HG02798 (cell line): ENCODE measurements at regions not wholly inside any gene's neighbourhood (a gene's known extent, or its start where the extent isn't known, plus 50 kb on each side); places are given as distances from the start of the nearest gene placed in this dataset.
"Not testable (repeated sequence)": the region's sequence is repeated elsewhere in the genome, so short reads cannot be mapped to it uniquely, and the experiment has no call there.

Experiments used
- ATAC-seq: cut with Tn5 transposase; IDR thresholded peaks from one replicate; pipeline ENCODE4 v1.9.1; 2021; ENCODE audit warnings: mild to moderate bottlenecking; ENCODE audit not compliant: unreplicated experiment, poor library complexity

DNA sequence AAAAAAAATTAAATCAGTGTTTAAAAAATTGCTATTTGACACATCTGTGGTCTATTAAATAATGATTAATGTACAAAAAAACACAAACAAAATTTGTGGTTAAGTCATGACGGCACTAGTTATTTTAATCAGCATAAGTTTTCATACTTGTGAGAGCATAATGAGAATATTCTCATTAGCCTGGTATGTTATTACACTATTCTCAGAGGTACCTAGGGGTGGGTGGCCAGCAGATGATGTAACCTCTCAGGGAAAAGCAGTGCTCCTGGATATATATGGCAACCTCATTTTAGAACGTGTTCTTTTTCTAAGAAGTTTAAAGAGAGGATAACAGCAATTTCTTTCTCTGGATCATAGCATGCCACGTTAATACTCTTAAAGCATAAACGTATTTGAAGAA is 109.2 kb downstream of the GJA1 start:
- no peak for ATAC-seq

DNA sequence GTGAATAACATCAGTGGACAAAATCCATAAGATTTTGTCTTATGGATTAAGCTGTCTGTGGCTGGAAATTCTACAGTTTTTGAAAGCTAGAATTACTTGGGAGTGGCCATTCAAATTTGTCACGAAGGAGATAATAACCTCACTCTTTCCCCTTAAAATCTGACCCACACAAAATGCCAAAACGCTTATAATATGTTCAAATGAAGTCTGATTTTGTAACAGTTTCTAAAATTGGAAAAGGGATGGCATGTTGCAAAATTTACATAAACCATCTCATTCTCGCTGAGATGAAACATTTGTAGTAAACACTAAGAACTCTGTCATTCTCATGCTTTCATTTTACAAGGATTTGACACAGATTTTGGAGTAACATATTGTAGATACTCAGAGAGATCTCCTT is 112.7 kb downstream of the GJA1 start:
- no peak for ATAC-seq

DNA sequence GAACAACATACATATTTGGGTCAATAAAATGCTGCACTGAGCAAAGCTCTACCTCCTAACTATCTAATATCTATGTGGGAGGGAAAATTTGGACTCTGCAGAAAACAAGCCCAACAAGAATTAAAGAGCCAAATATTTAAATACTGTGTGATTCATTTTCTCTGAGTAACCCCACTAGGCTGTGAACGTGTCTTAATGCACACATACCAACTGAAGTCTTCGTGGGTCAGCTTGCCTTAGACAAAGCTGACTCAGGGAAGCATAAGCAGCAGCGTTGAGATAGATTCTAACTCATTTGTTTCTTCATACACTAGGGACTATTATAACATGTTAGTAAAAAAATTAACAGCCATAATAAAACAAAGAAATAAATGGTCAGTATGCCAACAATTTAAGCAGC is 114.3 kb downstream of the GJA1 start:
- no peak for ATAC-seq

DNA sequence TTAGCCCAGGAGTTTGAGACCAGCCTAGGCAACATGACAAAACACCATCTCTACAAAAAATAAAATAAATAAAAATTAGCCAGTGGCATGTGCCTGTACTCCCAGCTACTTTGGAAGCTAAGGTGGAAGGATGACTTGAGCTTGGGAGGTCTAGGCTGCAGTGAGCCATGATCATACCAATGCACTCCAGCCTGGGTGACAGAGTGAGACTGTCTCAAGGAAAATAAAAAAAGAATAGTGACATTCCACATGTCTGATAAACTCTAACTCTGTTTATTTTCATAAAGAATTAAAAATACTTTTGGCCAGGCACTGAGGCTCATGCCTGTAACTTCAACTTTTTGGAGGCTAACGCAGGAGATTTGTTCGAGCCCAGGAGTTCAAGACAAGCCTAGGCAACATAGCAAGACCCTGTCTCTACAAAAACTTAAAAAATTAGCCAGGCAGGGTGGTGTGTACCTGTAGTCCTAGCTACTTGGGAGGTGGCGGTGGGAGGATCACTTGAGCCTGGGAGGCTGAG is 115.1 kb downstream of the GJA1 start:
- ATAC-seq: no peak

DNA sequence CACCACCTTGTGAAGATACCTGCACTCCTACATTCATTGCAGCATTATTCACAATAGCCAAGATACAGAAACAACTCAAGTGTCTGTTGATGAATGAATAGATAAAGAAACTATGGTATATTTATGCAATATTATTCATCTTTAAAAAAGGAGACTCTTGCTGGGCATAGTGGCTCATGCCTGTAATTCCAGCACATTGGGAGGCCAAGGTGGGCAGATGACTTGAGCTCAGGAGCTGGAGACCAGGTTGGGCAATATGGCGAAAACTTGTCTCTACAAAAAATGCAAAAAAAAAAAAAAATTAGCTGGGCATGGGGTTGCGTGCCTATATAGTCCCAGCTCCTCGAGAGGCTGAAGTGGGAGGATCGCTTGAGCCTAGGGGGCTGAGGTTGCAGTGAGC is 119.8 kb downstream of the GJA1 start:
- ATAC-seq: no peak

DNA sequence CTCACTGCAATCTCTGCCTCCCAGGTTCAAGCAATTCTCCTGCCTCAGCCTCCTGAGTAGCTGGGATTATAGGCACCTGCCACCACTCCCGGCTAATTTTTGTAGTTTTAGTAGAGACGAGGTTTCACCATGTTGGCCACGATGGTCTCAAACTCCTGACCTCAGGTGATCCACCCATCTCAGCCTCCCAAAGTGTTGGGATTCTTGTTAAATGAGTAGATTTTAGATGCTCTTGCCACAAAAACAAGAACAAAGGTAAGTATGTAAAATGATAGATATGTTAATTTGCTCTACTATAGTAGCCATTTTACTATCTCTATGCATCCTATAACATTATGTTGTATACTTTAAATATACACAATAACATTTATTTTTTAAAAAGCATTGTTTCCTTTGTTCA is 120.7 kb downstream of the GJA1 start:
- not testable (repeated sequence) for ATAC-seq

DNA sequence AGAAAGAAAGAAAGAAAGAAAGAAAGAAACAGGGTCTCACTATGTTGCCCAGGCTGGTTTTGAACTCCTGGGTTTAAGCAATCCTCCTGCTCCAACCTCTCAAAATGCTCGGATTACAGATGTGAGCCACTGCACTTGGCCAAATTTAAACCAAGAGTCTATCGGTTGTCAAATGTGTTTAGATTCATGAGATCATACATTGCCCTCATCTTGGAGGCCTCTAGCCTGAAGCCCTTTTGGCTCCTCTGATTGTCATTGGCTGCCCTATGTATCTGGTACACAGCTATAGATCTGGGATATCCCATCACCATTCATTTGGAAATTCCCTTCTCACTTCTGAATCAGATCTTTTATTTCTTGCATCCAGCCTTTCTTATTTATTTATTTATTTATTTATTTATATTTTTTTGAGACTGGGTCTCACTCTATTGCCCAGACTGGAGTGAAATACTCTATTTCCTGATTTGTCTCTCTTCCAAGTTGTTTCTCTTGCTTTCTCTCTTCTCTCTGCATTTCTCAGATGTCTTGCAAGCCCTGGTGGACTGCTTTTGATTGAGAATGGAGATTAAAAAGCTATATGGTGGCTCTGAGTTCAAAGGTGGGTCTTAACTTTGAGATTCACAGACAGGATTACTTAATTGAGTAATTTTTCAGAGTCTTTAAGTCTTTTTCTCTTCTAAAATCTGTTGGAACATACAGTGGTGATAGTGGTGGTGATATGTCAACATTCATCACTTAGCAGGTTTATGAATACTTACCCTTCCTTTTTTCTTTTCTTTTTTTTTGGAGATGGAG is 121.9 kb downstream of the GJA1 start:
- no peak for ATAC-seq

DNA sequence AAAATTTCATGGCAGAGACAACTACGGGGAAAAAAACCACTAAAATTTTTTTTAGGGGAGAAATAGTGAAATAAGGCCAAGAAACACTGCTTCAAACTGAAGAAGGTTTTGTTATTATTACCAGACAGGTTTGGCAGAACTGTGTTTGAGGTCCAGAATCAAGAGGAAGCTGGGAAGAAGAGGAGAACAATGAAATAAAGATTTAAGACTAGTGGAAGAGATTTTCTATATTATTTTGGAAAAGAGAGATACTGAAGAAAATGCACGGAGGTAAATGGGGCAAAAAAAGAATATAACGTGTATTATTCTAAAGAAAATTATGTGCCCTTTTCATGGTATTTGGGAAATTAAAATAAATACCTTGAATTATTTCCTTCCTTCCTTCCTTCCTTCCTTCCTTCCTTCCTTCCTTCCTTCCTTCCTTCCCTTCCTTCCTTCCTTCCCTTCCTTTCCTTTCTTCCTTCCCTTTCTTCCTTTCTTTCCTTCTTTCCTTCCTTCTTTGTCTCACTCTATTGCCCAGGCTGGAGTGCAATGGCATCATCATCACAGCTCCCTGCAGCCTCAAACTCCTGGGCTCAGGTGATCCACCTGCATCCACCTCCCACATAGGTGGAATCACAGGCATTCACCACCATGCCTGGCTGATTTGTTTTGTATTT is 124.3 kb downstream of the GJA1 start:
- no peak for ATAC-seq

DNA sequence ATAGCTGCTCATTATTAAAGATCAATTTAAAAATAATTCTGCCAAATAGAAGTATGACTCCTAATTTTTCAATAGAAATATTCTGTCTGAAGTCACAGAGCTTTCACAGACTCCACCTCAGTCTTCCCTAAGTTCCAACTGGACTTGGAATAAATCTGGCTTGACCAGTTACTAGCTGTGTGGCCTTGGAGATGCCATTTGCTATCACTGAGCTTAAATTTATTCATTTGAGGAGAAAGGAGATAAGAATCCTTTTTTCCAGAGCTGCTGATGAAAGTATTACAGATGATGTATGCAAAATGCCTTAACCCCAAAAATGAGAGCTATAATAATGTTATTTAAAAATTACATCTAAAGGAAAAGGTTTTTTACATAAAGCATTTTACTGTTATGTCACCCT is 125.0 kb downstream of the GJA1 start:
- ATAC-seq: no peak

DNA sequence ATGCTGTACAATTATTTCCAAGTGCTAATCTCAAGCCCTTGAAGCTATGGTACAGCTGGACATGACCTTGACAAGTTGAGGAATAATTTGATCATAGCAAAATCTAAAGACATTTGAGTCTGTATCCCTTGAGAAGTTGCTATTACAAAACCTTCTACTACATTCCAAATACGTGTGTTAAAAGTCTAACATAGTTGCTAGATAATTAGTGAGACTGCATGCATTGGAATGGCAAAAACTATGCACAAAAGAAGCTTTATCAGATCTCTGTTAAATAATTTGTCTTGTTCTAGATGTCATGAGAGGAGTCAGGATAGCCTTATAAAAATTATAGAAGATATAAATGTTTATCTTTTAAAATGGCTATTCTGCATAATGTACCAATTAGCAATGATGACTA is 127.8 kb downstream of the GJA1 start:
- ATAC-seq: no peak

DNA sequence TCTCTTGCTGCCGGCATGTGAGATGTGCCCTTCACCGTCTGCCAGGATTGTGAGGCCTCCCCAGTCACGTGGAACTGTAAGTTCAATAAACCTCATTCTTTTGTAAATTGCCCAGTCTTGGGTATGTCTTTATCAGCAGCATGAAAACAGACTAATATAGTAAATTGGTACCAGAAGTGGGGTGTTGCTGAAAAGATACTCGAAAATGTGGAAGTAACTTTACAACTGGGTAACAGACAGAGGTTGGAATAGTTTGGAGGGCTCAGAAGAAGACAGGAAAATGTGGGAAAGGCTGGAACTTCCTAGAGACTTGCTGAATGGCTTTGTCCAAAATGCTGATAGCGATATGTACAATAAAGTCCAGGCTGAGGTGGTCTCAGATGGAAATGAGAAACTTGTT is 129.1 kb downstream of the GJA1 start:
- ATAC-seq: not testable (repeated sequence)

DNA sequence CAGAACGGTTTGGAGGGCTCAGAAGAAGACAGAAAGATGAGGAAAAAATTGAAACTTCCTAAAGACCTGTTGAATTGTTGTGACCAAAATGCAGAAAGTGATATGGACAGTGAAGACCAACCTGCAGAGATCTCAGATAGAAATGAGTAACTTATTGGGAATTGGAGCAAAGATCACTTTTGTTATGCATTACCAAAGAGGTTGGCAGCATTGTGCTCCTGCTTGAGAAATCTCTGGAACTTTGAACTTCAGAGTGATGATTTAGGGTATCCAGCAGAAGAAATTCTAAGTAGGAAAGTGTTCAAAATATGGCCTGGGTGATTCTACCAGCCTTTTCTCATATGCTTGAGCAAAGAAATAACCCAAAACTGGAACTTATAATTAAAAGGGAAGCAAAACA is 136.0 kb downstream of the GJA1 start:
- ATAC-seq: no peak

DNA sequence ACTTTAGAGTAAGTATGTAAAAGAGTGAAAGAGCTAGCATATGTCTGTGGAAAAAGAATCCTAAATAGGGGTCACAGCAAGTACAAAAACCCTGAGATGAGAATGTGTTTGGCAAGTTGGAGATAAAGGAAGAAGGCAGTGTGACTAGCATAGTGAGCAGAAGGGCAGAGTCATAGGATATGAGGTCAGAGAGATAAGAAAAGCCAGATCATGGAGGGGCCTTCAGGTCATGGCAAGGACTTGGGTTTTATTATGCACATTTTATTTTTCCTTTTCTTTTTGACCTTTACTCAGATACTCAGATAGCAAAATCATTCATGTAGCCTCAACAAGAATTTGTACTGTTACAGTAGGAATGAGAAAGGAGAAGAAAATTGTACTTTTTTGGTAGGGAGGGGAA is 138.0 kb downstream of the GJA1 start:
- ATAC-seq: no peak

DNA sequence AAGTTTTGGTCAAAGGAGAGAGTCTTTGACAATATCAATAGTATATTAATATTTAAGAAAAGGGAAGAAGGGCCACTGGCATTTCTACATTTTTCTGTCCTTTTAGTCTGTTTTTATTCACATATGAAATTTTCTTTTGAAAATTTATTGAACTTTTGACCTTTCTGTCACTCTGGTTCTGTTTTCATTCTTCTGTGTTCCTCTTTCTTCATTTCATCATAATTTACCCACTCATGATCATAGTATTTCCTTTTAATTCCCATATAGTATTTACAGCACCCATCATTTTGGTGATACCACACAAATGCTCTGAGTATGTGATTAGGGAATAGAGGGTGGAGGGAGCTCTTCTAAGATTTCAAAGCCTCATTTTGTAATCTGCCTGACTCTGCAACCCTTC is 142.8 kb downstream of the GJA1 start:
- ATAC-seq: no peak

DNA sequence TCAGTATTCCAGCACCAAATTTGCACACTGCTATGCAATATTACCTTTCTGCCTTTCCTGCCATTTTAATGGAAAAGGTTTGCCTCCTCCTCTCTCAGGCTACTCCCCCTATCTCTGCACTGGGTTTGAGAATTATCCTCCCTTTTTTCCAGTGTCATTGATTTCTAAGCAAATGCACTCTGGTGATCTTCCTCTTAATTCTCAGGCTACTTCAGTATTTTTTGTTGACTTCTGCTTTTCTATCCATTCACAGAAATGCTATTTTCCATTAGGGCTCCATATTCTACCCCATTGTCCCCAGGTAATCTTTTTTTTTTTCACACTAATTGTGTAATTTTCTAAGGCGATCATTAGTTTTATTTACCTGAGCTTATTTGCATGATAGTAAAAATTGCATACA is 144.0 kb downstream of the GJA1 start:
- ATAC-seq: no peak

DNA sequence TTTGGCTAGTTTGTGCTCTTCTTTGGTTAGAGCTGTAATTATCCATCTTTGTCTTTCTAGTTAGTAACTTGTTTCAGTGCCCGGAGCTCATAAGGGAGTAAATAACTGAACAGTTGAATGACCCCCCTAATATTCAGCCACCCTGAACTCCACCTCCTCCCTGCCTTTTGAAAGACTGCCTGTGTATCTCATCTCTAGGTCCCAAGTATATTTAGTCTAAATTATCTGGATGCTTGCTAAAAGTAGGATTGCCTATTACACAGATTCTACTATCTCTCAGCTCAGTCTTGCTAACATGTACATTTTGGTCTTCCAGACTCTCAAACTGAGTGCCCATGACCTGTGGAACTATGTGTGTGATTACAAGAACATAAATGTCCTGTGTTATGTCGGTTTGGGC is 145.9 kb downstream of the GJA1 start:
- ATAC-seq: no peak

DNA sequence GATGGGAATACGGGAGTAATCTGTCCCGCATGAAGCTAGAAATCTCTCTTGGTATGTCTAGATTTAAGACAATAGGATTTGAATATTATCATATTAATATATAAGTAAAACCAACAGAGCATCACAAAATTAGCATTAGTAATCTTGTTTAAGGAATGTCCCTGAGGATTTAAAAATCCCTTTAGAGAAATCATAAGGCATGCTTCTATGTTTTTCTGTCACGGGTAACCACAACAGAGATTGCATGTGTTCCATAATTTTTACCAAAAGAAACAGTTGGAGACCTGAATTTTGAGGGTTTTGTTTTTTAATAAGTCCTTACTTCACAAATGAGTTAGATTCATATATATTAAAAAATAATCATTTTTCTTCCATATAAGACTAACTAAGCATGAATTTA is 146.8 kb downstream of the GJA1 start:
- ATAC-seq: no peak

DNA sequence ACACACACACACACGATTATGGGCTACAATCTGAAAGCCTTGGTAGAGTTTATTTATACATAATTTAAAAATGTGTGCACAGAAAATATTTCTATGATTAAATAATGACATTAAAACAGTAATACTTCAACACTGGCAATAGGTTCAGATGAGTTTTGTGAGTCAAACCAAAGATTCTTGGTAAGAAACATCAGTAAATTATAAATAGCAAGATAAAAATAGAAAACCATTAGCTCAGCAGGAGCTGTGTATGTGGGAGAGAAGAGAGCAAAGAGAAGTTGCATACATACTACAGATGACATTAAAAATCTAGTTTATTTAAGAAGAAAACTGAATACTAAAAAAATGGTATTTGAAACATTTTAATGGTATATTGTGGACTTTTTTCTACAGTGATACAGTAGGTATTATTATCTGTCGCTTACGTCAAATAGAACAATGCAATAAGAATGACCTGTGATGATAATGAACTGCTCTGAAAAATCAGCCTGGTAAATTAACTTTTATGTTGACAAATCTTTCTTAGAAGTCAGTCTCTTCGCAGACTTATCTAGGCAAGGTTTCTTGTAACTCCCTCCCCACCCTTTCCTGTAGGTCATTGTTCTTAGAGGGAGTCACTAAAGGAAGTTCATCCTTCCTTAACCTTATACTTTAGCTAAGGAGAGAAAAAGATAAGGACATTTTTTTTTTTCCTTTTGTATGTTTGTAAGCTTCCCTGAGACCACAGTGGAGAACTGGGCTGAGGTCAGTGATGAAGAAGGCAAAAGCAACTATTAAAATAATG is 149.3 kb downstream of the GJA1 start:
- no peak for ATAC-seq

DNA sequence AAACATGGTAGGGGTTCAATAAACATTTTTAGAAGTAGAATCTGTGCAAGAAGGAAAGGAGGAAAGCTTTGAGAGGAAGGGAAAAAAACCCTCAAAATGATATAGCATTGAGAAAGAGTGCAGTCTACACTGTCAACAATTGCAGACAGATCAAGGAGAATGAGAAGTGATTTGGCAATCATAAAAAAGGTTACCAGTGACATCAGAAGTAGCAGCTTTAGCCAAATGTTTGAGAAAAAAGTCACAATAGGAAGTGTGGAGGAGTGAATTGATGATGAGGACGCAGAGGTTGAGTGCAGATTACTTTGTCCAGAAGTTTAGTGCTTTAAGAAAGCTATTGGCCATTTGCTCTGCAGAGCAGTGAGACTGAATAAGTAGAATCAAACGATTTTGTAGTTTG is 155.0 kb downstream of the GJA1 start:
- no peak for ATAC-seq

DNA sequence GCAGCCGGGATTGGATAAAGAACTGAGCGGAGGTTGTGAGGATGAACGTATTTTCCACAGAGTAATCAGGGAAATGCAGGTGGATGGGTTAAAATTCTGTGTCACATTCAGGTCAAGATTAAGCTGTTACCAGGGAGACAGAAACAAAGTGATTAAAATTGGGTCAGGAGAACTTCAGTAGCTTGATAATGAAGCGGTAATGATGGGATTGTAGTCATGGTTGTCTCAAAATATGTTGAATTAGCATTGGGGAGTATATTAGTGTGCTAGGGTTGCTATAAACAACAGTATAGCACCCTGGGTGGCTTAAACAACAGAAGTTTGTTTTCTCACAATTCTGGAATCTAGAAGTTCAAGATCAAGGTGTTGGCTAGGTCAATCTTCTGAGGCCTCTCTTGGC is 155.5 kb downstream of the GJA1 start:
- no peak for ATAC-seq

DNA sequence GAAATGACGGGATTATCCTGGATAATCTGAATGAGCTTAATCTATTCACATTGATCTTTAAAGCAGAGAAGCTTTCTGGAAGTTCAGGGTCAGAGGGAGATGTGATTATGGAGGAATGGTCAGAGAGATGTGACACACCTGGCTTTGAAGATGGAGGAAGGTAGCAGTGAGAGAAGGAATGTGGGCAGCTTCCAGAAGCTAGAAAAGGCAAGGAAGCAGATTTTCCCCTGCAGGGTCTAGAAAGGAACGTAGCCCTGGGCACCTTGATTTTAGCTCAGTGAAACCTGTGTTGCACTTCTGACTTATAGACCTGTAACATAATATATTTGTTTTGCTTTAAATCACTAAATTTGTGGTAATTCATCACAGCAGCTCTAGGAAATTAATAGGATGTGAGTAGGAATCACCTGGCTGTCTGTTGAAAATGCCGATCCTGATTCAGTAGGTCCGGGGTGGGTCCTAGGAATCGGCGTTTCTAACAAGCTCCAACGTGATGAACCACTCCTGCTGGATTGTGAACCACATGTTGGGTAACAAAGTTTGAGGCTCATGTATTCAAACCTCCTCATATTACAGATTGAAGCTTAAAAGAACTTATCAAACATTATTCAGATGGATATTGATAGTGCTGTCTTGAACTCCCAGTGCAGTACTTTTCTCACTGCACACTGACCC is 157.0 kb downstream of the GJA1 start:
- ATAC-seq: no peak
